Neural cell (in vitro differentiated cells): ENCODE measurements at regions not wholly inside any gene's neighbourhood (a gene's known extent, or its start where the extent isn't known, plus 50 kb on each side); places are given as distances from the start of the nearest gene placed in this dataset.

ENCODE experiments used
- CTCF ChIP-seq: fragments of 450-650 bp; IDR thresholded peaks from 2 replicates; pipeline ENCODE4 v1.5.1; 2014; ENCODE audit warnings: antibody characterized with exemption, mild to moderate bottlenecking, moderate library complexity; ENCODE audit not compliant: poor library complexity, severe bottlenecking
- EZH2 ChIP-seq: fragments of 200-600, 300-800 bp; shearing (Covaris generic), sonication (generic); IDR thresholded peaks from 2 replicates; pipeline ENCODE4 v1.6.1; 2014; ENCODE audit warnings: antibody characterized with exemption, low read length, borderline replicate concordance, mild to moderate bottlenecking; ENCODE audit not compliant: insufficient read depth, poor library complexity, severe bottlenecking
- POLR2AphosphoS5 ChIP-seq: IDR thresholded peaks from 2 replicates; pipeline ENCODE4 v1.6.1; 2012
- RAD21 ChIP-seq: fragments of 450-650 bp; conservative IDR thresholded peaks from 2 replicates; pipeline ENCODE4 v1.6.1; 2014; ENCODE audit warnings: antibody characterized with exemption, mild to moderate bottlenecking, moderate library complexity
- TAF1 ChIP-seq: IDR thresholded peaks from 2 replicates; pipeline ENCODE4 v1.6.1; 2012; ENCODE audit warnings: low read depth
- TF ChIP-seq, protein P1 (sequence below): IDR thresholded peaks from 2 replicates; pipeline ENCODE4 v1.6.1; 2012; ENCODE audit warnings: borderline replicate concordance

- TF ChIP-seq RAD21 (no peak), TAF1 (no peak), CTCF (no peak), POLR2AphosphoS5 (no peak), EZH2 (no peak)
- TF ChIP-seq, protein P1, sequence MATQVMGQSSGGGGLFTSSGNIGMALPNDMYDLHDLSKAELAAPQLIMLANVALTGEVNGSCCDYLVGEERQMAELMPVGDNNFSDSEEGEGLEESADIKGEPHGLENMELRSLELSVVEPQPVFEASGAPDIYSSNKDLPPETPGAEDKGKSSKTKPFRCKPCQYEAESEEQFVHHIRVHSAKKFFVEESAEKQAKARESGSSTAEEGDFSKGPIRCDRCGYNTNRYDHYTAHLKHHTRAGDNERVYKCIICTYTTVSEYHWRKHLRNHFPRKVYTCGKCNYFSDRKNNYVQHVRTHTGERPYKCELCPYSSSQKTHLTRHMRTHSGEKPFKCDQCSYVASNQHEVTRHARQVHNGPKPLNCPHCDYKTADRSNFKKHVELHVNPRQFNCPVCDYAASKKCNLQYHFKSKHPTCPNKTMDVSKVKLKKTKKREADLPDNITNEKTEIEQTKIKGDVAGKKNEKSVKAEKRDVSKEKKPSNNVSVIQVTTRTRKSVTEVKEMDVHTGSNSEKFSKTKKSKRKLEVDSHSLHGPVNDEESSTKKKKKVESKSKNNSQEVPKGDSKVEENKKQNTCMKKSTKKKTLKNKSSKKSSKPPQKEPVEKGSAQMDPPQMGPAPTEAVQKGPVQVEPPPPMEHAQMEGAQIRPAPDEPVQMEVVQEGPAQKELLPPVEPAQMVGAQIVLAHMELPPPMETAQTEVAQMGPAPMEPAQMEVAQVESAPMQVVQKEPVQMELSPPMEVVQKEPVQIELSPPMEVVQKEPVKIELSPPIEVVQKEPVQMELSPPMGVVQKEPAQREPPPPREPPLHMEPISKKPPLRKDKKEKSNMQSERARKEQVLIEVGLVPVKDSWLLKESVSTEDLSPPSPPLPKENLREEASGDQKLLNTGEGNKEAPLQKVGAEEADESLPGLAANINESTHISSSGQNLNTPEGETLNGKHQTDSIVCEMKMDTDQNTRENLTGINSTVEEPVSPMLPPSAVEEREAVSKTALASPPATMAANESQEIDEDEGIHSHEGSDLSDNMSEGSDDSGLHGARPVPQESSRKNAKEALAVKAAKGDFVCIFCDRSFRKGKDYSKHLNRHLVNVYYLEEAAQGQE: no peak
These were observed 86.1 kb upstream of the ARHGAP5 start for GRCh38 chr14:31990926-31991572.
